Bronchial epithelial cell (primary cell): ENCODE measurements at regions not wholly inside any gene's neighbourhood (a gene's known extent, or its start where the extent isn't known, plus 50 kb on each side); places are given as distances from the start of the nearest gene placed in this dataset.

ENCODE experiments used
- DNase-seq: peaks from one replicate; pipeline ENCODE4 v3.0.0-alpha.2; 2010; ENCODE audit warnings: low read depth
- FAIRE-seq: peaks from 2 replicates; lab custom pipeline; 2011; peaks lifted over from hg19 to GRCh38; lab: Jason Lieb, UNC
- H3K27me3 ChIP-seq: 2 replicates; pipeline ENCODE4 v1.5.1; 2011; ENCODE audit warnings: low read length; ENCODE audit not compliant: control insufficient read depth, insufficient read depth
- H3K36me3 ChIP-seq: 2 replicates; pipeline ENCODE4 v1.5.1; 2011; ENCODE audit warnings: low read length; ENCODE audit not compliant: control insufficient read depth, insufficient read depth
- H3K4me3 ChIP-seq: 2 replicates; pipeline ENCODE4 v1.5.1; 2011; ENCODE audit warnings: mild to moderate bottlenecking, low read depth, low read length, control low read depth
- TF ChIP-seq, protein P1 (sequence below): IDR thresholded peaks from 2 replicates; pipeline ENCODE4 v1.5.1; 2011; ENCODE audit warnings: mild to moderate bottlenecking, moderate library complexity, low read length, control low read depth, inconsistent platforms; ENCODE audit not compliant: insufficient read depth, severe bottlenecking

DNA sequence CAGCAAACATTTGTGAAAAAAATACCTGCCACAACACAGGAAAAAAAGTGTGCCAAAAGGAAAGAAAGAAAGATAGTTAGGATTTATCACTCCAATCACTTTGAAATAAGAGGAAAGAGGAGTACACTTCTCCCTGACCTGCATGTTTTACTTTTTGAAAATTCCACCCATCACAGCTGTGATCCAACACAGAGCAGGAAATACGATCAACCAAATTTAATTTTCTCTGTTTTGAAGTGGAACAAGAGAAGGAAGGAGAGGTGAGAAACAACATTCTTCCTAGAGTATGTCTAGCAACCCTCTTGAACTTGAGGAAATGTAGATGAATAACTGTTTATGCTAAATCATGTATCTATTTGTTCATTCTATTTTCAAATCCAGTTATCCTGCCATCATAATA is 284.7 kb upstream of the SYT1 start:
- DNase-seq, result no peak
- no peaks in the 10 kb centered on the region for H3K27me3 ChIP-seq
- H3K36me3 ChIP-seq, result no peaks in the 10 kb centered on the region
- H3K4me3 ChIP-seq, result no peak overlapping the region
- TF ChIP-seq, protein P1, sequence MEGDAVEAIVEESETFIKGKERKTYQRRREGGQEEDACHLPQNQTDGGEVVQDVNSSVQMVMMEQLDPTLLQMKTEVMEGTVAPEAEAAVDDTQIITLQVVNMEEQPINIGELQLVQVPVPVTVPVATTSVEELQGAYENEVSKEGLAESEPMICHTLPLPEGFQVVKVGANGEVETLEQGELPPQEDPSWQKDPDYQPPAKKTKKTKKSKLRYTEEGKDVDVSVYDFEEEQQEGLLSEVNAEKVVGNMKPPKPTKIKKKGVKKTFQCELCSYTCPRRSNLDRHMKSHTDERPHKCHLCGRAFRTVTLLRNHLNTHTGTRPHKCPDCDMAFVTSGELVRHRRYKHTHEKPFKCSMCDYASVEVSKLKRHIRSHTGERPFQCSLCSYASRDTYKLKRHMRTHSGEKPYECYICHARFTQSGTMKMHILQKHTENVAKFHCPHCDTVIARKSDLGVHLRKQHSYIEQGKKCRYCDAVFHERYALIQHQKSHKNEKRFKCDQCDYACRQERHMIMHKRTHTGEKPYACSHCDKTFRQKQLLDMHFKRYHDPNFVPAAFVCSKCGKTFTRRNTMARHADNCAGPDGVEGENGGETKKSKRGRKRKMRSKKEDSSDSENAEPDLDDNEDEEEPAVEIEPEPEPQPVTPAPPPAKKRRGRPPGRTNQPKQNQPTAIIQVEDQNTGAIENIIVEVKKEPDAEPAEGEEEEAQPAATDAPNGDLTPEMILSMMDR, result no peak
- no peak for FAIRE-seq

DNA sequence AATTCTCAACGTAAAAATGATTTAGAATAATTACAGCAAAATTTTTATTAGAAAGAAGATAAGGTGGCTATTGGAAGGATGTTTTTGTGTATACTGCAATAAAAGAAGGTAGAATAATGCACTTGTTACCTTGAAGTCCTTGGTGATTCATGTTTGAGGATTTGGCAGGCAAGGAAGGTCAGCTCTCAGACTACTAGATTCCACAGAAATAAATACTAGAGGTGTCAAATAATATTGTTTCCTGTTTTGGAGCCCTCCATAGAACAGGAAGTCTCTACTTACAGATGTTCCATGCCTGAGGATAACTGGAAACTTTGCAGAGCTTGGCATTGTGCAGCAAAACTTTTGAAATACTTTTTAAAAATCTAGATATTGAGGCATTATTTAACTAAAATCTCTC is 284.3 kb upstream of the SYT1 start:
- Histone ChIP-seq H3K36me3 (no peaks in the 10 kb centered on the region), H3K4me3 (no peak overlapping the region), H3K27me3 (no peaks in the 10 kb centered on the region)
- TF ChIP-seq, protein P1, result no peak
- DNase-seq, result no peak
- FAIRE-seq, result no peak

DNA sequence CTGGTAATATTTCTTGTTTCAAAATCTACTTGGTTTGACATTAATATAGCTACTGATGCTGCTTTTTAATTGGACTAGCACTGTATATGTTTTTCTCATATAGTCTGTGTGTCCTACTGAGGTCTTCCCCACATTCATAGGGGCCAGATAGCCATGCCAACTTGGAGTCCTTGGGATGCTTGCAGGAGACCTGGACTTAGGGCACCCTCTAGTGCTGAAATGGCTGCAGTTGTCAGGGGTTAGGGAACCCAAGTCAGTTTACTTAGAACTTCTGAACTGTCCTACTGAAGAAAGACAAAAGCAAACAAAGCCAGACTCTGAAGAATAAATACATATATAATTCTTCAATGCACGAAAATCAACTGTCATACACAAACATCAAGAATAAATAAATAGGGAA is 279.9 kb upstream of the SYT1 start:
- DNase-seq, result peak; percentile 29
- Histone ChIP-seq H3K4me3 (no peak overlapping the region), H3K27me3 (no peaks in the 10 kb centered on the region), H3K36me3 (no peaks in the 10 kb centered on the region)
- FAIRE-seq, result no peak
- TF ChIP-seq, protein P1, result peak; percentile 25

DNA sequence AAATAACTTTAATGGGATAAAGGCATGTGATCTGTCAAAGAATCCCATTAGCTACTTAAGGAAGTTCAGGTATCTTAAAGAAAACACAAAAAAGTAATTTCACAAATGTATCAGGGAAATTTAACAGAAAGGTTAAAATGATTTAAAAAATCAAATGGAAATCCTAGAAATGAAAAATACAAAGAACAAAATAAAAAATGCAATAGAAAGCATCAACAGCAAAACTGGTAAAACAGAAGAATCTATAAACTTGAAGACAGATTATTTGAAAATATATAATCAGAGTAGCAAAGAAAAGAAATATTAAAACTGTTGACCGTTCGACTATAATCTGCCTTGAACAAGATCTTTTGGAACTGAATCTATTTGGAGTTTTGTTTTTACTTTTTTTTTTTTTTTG is 279.4 kb upstream of the SYT1 start:
- Histone ChIP-seq H3K36me3 (no peaks in the 10 kb centered on the region), H3K27me3 (no peaks in the 10 kb centered on the region), H3K4me3 (no peak overlapping the region)
- FAIRE-seq (no peak), DNase-seq (no peak)
- TF ChIP-seq, protein P1, result no peak

DNA sequence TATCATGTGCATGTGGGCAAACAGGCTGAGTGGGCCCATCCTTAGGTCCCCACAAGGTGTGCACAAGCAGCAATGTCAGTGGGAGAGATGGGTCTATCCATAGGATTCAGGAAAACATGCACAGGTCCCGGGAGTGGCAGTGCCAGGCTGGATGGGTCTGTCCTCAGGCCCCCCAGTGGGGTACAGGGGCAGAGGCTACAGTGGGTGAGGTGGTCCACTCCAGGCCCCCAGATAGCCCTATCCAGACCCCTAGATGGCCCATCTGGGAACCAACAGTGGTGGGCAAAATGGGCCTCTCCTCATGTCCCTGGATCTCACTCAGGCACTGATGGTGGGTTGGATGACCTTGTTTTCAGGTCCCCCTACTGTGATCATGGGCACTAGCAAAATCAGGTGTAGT is 277.8 kb upstream of the SYT1 start:
- no peaks in the 10 kb centered on the region for H3K27me3 ChIP-seq
- TF ChIP-seq, protein P1, result no peak
- H3K4me3 ChIP-seq, result no peak overlapping the region
- no peak for FAIRE-seq
- no peak for DNase-seq
- H3K36me3 ChIP-seq, result no peaks in the 10 kb centered on the region

DNA sequence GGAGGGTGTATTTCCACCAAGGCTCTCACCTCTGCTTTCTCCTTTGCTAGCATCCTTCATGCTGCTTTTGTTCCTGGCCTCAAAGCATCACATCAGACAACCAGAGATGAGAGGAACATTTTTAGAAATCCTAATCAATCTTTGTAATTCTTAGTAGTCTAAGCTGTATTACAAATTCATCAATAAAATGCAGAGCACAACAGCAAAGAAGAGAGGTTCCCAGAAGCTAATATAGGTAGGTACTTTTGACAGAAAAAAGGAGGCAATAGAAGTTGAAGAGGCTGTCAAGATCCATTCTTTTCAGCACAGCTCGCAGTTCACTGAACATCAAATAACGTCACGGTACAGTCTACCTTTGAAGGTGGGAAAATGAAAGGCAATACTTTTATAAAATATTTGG is 265.2 kb upstream of the SYT1 start:
- no peak overlapping the region for H3K4me3 ChIP-seq
- no peak for DNase-seq
- no peaks in the 10 kb centered on the region for H3K27me3 ChIP-seq
- H3K36me3 ChIP-seq, result no peaks in the 10 kb centered on the region
- TF ChIP-seq, protein P1, result no peak
- FAIRE-seq, result no peak
